Urinary bladder (tissue), 3 donors: ENCODE measurements at regions not wholly inside any gene's neighbourhood (a gene's known extent, or its start where the extent isn't known, plus 50 kb on each side); places are given as distances from the start of the nearest gene placed in this dataset.
"Not testable (repeated sequence)": the region's sequence is repeated elsewhere in the genome, so short reads cannot be mapped to it uniquely, and the experiment has no call there.

Experiments
- DNase-seq: peaks from one replicate; pipeline ENCODE4 v3.0.0-alpha.2; 2015; ENCODE audit errors: extremely low spot score
- H3K27ac ChIP-seq: one replicate; pipeline ENCODE4 v1.5.1; 2013; ENCODE audit warnings: low read depth, mild to moderate bottlenecking, moderate library complexity
- H3K36me3 ChIP-seq: one replicate; pipeline ENCODE4 v1.6.1; 2013; ENCODE audit warnings: mild to moderate bottlenecking, moderate library complexity; ENCODE audit not compliant: insufficient read depth
- H3K4me1 ChIP-seq: one replicate; pipeline ENCODE4 v1.6.1; 2013; ENCODE audit warnings: mild to moderate bottlenecking, moderate library complexity; ENCODE audit not compliant: insufficient read depth
- H3K4me3 ChIP-seq: one replicate; pipeline ENCODE4 v1.5.1; 2013; ENCODE audit warnings: low read depth, low read length
- WGBS: extraction: QIAGEN DNeasy Blood & Tissue Kit; methylation state at CpG from one replicate; pipeline ENCODE4 v1.1.7; 2013; 5-methylcytosine and 5-hydroxymethylcytosine counted together
- donor health status: healthy with polysubstance abuse.
- donor health status: healthy.

DNA sequence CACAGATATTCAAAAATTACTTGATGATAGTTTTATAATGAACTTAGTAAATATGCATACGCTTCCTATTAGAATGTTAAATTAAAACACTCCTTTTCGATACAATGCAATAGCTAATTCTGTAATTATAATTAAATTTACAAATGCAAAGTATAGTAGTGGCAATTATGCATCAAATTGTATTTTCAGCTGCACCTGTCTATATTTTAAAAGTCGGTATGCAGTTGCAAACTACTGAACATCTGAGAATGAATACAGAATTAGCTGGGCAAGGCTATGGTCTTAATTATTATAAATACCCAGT is 110.4 kb upstream of the ARHGAP42 start:
- H3K27ac ChIP-seq = no peak overlapping the region
- 60% methylated on average over 3 of the region's 3 CpGs for WGBS
- no peaks in the 10 kb centered on the region for H3K36me3 ChIP-seq
- no peak overlapping the region for H3K4me3 ChIP-seq
- no peaks in the 10 kb centered on the region for H3K4me1 ChIP-seq
- DNase-seq = no peak

DNA sequence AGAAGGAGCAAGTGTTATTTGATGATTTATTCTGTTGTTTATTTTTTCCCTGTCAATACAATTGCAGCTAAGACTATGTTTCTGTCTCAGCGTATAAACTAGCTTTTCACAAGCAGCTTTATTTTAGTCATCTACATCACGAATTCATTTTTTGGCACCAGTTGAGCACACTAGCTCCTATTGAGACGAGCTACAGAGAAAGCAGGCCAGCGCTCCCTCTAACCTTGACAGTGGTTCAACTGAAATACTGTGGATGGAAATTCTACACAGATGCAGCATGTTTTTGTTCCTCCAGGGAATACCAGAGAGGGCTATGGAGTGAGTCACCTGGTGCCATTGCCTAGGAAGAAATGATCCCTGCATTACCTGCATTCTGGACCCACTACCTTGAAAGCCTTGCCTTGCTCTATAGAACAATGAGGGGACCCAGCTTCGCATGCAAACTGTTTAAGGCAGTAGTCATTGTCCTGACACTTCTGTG is 108.2 kb upstream of the ARHGAP42 start:
- WGBS = 63% methylated on average over 5 of the region's 5 CpGs
- Histone ChIP-seq H3K4me3 (no peak overlapping the region), H3K36me3 (no peaks in the 10 kb centered on the region), H3K4me1 (no peaks in the 10 kb centered on the region), H3K27ac (no peak overlapping the region)
- no peak for DNase-seq

DNA sequence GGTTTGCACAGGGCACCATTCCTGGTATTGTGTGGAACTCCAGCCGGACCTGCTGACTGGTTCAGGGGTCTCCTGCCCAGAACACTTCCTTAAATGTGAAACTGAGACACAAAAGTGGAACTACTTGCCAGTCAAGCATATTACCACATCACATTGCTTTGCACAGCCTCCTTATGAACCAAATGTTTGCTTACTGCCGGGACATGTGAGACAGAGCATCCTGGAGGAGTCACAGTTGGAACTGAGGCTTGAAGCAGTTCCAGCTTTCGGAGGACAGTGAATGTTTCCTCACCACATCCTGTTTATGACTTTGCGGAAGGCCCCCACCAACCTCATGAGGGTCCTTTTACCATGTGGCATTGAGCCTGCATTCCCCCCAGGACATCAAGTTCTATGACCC is 105.8 kb upstream of the ARHGAP42 start:
- DNase-seq = no peak
- Histone ChIP-seq H3K36me3 (no peaks in the 10 kb centered on the region), H3K27ac (no peak overlapping the region), H3K4me3 (no peak overlapping the region), H3K4me1 (no peaks in the 10 kb centered on the region)
- WGBS = 74% methylated on average over 4 of the region's 4 CpGs

DNA sequence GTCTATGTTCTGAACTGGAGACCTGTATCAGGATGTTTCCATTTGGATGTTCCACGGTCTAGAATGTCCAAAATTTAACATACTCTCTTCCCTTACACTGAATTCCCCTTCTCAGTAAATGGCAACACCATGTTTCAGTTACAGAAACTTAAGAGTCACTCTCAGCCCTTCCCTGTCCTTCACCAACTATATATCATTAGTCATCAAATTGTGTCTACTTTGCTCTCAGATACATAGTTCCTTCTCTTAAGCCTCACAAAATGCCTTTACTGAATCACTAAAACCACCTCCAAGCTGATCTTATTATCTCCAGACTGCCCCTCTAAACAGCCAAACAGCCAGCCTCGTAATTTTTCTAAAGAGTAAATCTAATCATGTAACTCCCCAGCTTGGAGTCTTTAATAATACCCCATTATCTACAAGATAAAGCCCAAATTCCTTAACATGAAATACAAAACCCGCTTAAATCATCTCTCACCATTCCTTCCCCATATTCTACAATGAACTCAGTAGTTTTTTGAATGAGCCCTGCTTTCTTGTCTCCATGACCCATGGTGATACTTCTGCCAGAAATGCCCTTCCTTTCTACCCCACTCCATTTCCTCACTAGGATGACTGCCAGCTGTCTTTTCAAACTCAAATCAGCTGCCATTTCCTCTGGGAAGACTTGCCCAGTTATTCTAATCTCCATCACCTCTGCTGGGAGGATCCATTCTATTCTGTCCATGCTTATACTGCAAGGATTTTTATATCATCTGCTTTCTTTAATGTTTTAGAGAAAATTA is 102.7 kb upstream of the ARHGAP42 start:
- WGBS = 69% methylated on average over 3 of the region's 3 CpGs
- Histone ChIP-seq H3K27ac (no peak overlapping the region), H3K4me3 (no peak overlapping the region), H3K4me1 (no peaks in the 10 kb centered on the region), H3K36me3 (no peaks in the 10 kb centered on the region)
- DNase-seq = no peak

DNA sequence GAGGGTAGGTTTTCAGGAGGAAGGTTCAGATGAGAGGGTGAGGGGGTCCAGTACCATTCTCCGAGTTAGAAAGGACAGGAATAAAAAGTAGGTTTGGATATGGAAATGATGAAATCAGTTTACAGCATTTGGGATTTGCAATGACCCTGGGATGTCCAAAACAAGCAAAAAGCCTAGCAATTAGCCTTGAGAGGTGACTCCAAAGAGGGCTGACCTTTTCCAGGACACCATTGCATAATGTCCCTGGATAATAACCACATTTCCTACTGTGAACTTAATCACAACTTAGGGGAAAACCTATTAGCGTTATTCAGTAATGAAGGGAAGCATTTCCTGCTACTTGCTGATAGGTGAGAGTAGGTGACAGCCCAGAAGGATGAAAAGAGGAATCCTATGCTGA is 101.4 kb upstream of the ARHGAP42 start:
- no peak for DNase-seq
- Histone ChIP-seq H3K36me3 (no peaks in the 10 kb centered on the region), H3K27ac (no peak overlapping the region), H3K4me1 (no peaks in the 10 kb centered on the region), H3K4me3 (no peak overlapping the region)
- WGBS = 73% methylated on average over 2 of the region's 2 CpGs

DNA sequence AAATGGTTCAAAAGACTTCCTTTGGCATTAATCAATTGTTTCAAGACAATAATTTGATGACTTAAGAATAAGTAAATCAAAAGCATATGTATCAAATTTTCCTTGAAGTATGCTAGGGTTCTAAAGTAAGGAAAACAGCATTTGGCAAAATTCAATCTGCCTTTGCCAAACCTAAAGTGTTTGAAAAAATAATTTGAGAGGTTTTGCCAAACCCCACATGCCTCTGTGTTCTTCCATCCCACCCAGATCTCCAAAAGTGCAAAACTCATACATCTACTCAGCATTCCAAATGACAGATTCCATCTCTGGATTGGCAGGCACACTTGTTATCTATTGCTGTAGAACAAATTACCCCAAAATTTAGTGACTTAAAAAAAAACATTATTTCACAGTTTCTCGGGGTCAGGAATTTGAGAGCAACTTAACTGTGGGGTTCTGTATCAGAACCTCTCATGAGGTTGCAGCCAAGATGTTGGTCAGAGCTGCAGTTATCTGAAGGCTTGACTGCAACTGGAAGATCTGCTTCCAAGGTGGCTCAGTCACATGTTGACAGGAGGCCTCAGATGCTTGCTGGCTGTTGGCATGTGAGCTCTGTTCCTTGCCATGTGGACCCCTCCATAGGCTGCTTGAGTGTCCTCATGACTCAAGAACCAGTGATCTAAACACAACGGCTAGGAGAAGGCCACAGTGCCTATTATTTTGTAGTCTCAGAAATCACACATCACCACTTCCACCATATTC is 100.6 kb upstream of the ARHGAP42 start:
- no peak for DNase-seq
- Histone ChIP-seq H3K4me1 (no peaks in the 10 kb centered on the region), H3K27ac (no peak overlapping the region), H3K4me3 (no peak overlapping the region), H3K36me3 (no peaks in the 10 kb centered on the region)
- WGBS = 89% methylated on average over 2 of the region's 2 CpGs

DNA sequence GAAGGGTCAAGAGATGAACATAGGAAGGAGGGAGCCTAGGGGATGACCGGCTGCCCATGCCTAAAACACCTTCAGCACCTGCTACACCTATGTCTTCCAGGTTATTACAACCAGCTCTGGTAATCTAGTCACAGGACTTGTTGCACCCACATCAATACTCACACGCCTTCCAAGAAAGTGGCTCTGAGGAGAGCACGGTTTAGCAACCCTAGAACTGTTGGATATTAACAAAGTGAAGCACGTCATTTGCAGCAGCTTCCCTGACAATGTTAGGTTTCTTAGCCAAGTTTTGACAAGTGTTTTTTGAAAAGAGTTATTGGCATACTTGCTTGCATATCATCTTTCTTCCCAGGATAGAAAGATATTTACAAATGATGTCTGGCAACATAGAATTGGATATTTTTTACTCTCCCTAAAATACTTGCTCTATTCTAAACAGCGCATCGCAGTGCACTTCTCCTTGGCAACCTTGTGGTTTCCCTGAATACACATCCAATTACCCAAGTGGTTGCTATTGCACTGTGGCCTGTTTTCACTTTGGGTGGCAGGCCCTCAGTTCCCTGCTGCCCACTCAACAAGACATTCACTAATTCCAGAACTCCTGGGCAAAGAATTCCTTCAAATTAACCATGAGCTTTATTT is 94.3 kb upstream of the ARHGAP42 start:
- Histone ChIP-seq H3K36me3 (no peaks in the 10 kb centered on the region), H3K4me1 (no peaks in the 10 kb centered on the region), H3K4me3 (no peak overlapping the region), H3K27ac (no peak overlapping the region)
- no peak for DNase-seq
- 57% methylated on average over 6 of the region's 6 CpGs for WGBS

DNA sequence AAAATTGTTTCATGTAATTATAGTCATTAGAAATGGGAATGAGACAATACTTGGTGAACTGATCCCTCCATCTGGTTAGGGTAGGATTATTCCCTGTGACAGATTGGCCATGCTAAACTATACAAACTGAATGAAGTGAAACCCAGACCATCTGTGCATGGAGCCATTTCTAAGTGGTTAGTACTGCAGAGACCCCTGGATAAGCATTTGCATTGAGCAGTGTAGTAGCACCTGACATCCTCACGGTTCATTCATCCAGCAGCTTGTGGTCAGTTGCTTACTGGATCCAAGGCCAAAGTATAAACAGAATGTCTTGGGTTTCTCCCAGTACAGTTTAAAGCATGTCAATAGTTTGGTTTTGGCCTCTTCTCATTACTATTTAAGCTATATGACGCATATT is 93.8 kb upstream of the ARHGAP42 start:
- Histone ChIP-seq H3K4me3 (no peak overlapping the region), H3K36me3 (no peaks in the 10 kb centered on the region), H3K4me1 (no peaks in the 10 kb centered on the region), H3K27ac (no peak overlapping the region)
- 55% methylated on average over 2 of the region's 2 CpGs for WGBS
- no peak for DNase-seq

DNA sequence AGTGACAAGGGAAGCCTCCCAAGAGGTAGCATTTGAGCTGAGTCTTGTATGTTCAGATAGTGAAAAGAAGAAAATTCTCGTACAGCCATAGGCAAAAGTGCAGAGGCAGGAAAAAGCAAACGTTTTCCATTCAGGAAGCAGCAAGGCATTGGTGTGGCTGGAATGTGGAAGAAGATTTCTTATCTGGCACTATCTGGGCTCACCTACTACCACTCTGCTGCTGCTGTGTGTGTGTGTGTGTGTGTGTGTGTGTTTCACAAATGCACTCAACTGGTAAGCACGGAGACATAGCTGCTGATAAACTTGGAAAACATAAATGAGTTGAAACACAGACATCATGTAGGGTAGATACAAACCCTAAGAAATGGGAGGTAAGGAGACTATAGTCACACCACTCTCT is 92.8 kb upstream of the ARHGAP42 start:
- Histone ChIP-seq H3K27ac (no peak overlapping the region), H3K4me1 (no peaks in the 10 kb centered on the region), H3K36me3 (no peaks in the 10 kb centered on the region), H3K4me3 (no peak overlapping the region)
- no peak for DNase-seq
- WGBS = 30% methylated on average over 3 of the region's 3 CpGs

DNA sequence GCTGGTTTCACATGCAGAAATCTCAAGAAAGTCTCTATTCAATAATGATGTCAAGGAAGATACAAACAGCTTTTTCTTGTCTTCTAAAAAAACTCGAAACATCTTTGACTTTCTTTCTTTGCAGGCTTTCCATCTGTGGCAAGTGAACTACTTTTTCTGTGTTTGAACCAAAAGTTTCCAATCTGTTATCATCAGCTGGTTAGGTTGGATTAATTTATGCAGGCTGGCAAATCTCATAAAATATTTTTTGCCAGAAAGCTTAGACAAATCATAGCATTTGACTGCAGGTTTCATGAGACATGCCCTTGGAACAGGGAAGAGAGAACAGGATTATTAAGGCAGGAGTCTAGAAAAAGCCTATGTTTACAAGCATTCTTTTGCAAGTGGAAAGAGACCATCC is 86.1 kb upstream of the ARHGAP42 start:
- H3K4me3 ChIP-seq = no peak overlapping the region
- WGBS = 53% methylated on average over 1 of the region's 1 CpG
- no peak for DNase-seq
- H3K36me3 ChIP-seq = no peaks in the 10 kb centered on the region
- no peak overlapping the region for H3K27ac ChIP-seq
- H3K4me1 ChIP-seq = no peaks in the 10 kb centered on the region

DNA sequence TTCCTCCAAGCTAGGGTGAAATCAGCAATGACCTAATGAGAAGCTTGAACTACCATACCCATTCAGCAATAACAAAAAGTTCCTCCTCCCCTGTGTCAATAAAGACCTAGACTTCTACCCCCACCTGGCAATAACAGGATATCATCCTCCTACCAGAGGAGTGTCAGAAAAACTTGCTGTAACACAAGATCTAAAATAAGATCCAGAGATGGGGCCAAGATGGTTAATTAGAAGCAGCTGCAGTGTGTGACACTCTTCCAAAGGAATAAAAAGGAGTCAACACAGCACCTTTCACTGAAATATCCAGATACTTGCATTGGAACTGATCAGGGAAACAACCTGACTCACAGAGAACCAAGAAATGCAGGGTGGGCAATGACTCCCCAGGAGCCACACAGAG is 84.4 kb upstream of the ARHGAP42 start:
- no peak overlapping the region for H3K27ac ChIP-seq
- no peaks in the 10 kb centered on the region for H3K36me3 ChIP-seq
- H3K4me3 ChIP-seq = no peak overlapping the region
- H3K4me1 ChIP-seq = no peaks in the 10 kb centered on the region
- DNase-seq = no peak

DNA sequence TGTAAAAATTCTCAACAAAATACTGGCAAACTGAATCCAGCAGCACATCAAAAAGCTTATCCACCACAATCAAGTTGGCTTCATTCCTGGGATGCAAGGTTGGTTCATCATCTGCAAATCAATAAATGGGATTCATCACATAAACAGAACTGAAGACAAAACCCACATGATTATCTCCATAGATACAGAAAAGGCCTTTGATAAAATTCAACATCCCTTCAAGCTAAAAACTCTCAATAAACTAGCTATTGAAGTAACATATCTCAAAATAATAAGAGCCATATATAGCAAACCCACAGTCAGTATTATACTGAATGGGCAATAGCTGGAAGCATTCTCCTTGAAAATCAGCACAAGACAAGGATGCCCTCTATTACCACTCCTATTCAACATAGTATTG is 79.3 kb upstream of the ARHGAP42 start:
- H3K36me3 ChIP-seq, DNase-seq, H3K4me1 ChIP-seq, H3K27ac ChIP-seq, H3K4me3 ChIP-seq: not testable (repeated sequence)

DNA sequence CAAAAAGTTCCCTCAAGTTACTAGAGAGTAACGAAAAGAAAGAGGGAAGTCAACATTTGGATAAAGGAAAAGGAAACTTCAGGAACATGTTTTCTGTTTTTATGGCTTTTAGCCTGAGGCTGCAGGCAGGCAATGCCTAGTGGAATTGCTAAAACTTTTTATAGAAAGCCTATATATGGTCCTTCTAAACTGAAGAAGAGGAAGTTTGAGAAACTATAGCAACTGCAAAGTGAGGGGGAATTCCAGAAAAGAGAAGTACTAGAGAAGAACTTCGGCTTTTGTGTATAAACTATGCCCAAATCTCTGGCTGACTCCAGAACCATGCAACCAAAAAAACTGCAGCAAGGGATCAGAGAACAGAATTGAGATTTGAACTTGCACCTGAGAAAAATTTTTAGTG is 74.3 kb upstream of the ARHGAP42 start:
- Histone ChIP-seq H3K4me3 (no peak overlapping the region), H3K27ac (no peak overlapping the region), H3K4me1 (no peaks in the 10 kb centered on the region), H3K36me3 (no peaks in the 10 kb centered on the region)
- DNase-seq = no peak
- 49% methylated on average over 2 of the region's 2 CpGs for WGBS

DNA sequence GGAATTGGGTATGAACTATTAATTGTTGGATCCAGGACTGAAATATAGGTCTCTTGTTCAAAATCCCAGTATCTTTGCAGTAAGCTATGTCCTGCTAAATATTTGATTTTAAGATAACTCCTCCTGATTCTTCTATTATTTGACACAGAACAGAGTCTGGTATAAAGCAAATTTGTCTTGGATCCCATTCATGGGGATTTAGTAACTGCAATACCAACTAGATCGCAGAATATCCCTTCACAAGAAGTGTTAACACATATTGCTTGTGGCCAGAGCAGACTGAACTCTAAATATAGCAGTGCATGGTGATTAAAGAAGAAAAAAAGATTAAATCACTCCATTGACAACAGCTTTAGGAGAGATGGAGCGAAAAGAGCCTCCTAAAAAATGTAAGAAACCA is 68.2 kb upstream of the ARHGAP42 start:
- no peak overlapping the region for H3K4me3 ChIP-seq
- no peaks in the 10 kb centered on the region for H3K36me3 ChIP-seq
- DNase-seq = no peak
- no peak overlapping the region for H3K27ac ChIP-seq
- WGBS = 61% methylated on average over 2 of the region's 2 CpGs
- no peaks in the 10 kb centered on the region for H3K4me1 ChIP-seq
